HEK293 (cell line): ENCODE measurements at regions not wholly inside any gene's neighbourhood (a gene's known extent, or its start where the extent isn't known, plus 50 kb on each side); places are given as distances from the start of the nearest gene placed in this dataset.

Source experiments
- CTCF ChIA-PET: fragments of 350-600 bp; formaldehyde crosslinking; extraction: SDS; loops from one replicate; lab custom pipeline; 2021; ENCODE audit warnings: antibody characterized with exemption; lab: Yijun Ruan, JAX
- POLR2A ChIA-PET: fragments of 300-600 bp; formaldehyde crosslinking; extraction: SDS; loops from one replicate; lab custom pipeline; 2020; ENCODE audit warnings: antibody characterized with exemption, inconsistent platforms; lab: Yijun Ruan, JAX
- H3K27ac ChIP-seq: fragments of 200-500 bp; sonication (Bioruptor generic); 2 replicates; pipeline ENCODE4 v1.5.1; 2014; ENCODE audit warnings: low read depth, low read length, control low read depth, inconsistent platforms; ENCODE audit errors: extremely low read depth
- H3K36me3 ChIP-seq, 2 experiments: fragments of 200-500 bp in 1 of 2; sonication (Bioruptor generic) in 1 of 2; 1 replicate in 1 of 2; 2 replicates in 1 of 2; pipeline ENCODE4 v1.5.1; 2014 to 2017; ENCODE audit warnings: inconsistent platforms in 2 of 2, low read length in 2 of 2; ENCODE audit not compliant: control insufficient read depth in 2 of 2, insufficient read depth in 1 of 2
- H3K4me1 ChIP-seq: fragments of 200-500 bp; sonication (Bioruptor generic); 2 replicates; pipeline ENCODE4 v1.5.1; 2014; ENCODE audit warnings: mild to moderate bottlenecking, low read length, inconsistent platforms; ENCODE audit not compliant: control insufficient read depth, insufficient read depth
- H3K4me3 ChIP-seq: 2 replicates; pipeline ENCODE4 v1.5.1; 2011; ENCODE audit warnings: low read depth, mild to moderate bottlenecking, control low read depth, low read length, moderate library complexity
- H3K9me3 ChIP-seq: fragments of 200-500 bp; sonication (Bioruptor generic); 2 replicates; pipeline ENCODE4 v1.5.1; 2014; ENCODE audit warnings: low read depth, low read length, inconsistent platforms; ENCODE audit not compliant: control insufficient read depth, insufficient read depth
- EGR2 ChIP-seq: fragments of 450-650 bp; formaldehyde crosslinking; IDR thresholded peaks from 2 replicates; pipeline ENCODE4 v1.5.1; 2016; ENCODE audit warnings: low read depth, missing biosample characterization, missing genetic modification characterization
- GLIS2 ChIP-seq: fragments of 450-650 bp; formaldehyde crosslinking; IDR thresholded peaks from 2 replicates; pipeline ENCODE4 v1.5.1; 2016; ENCODE audit warnings: missing biosample characterization, missing genetic modification characterization
- KLF1 ChIP-seq: fragments of 450-650 bp; formaldehyde crosslinking; IDR thresholded peaks from 2 replicates; pipeline ENCODE4 v1.5.1; 2016; ENCODE audit warnings: missing biosample characterization, missing genetic modification characterization
- KLF10 ChIP-seq: fragments of 450-650 bp; IDR thresholded peaks from 2 replicates; pipeline ENCODE4 v1.5.1; 2018; ENCODE audit warnings: missing biosample characterization, mild to moderate bottlenecking, missing genetic modification characterization
- KLF8 ChIP-seq: fragments of 450-650 bp; formaldehyde crosslinking; IDR thresholded peaks from 2 replicates; pipeline ENCODE4 v1.5.1; 2016; ENCODE audit warnings: missing biosample characterization, missing genetic modification characterization
- PRDM1 ChIP-seq: fragments of 450-650 bp; formaldehyde crosslinking; IDR thresholded peaks from 2 replicates; pipeline ENCODE4; 2016; ENCODE audit warnings: missing biosample characterization, missing genetic modification characterization
- ZBTB1 ChIP-seq: fragments of 450-650 bp; formaldehyde crosslinking; IDR thresholded peaks from 2 replicates; pipeline ENCODE4 v1.5.1; 2016; ENCODE audit warnings: missing biosample characterization, missing genetic modification characterization
- ZBTB17 ChIP-seq: fragments of 450-650 bp; formaldehyde crosslinking; IDR thresholded peaks from 2 replicates; pipeline ENCODE4 v1.5.1; 2016; ENCODE audit warnings: missing biosample characterization, missing genetic modification characterization
- ZBTB21 ChIP-seq: fragments of 450-650 bp; formaldehyde crosslinking; IDR thresholded peaks from 2 replicates; pipeline ENCODE4 v1.5.1; 2017; ENCODE audit warnings: missing biosample characterization, missing genetic modification characterization
- ZFP69B ChIP-seq: fragments of 450-650 bp; formaldehyde crosslinking; IDR thresholded peaks from 2 replicates; pipeline ENCODE4 v1.5.1; 2016; ENCODE audit warnings: missing biosample characterization, missing genetic modification characterization
- ZNF16 ChIP-seq: fragments of 450-650 bp; formaldehyde crosslinking; IDR thresholded peaks from 2 replicates; pipeline ENCODE4 v1.5.1; 2016; ENCODE audit warnings: low read depth, missing biosample characterization, missing genetic modification characterization
- ZNF521 ChIP-seq: fragments of 450-650 bp; formaldehyde crosslinking; IDR thresholded peaks from 2 replicates; pipeline ENCODE4 v1.5.1; 2017; ENCODE audit warnings: missing biosample characterization, mild to moderate bottlenecking, missing genetic modification characterization
- ZNF544 ChIP-seq: fragments of 450-650 bp; formaldehyde crosslinking; IDR thresholded peaks from 2 replicates; pipeline ENCODE4 v1.5.0; 2017; ENCODE audit warnings: missing biosample characterization, missing genetic modification characterization
- ZNF600 ChIP-seq: fragments of 450-650 bp; formaldehyde crosslinking; IDR thresholded peaks from 2 replicates; pipeline ENCODE4 v1.5.1; 2016; ENCODE audit warnings: missing biosample characterization, missing genetic modification characterization
- ZNF660 ChIP-seq: fragments of 450-650 bp; IDR thresholded peaks from 2 replicates; pipeline ENCODE4 v1.5.1; 2018; ENCODE audit warnings: missing biosample characterization, mild to moderate bottlenecking, missing genetic modification characterization
- ZNF785 ChIP-seq: fragments of 450-650 bp; formaldehyde crosslinking; IDR thresholded peaks from 2 replicates; pipeline ENCODE4 v1.5.1; 2016; ENCODE audit warnings: missing biosample characterization, missing genetic modification characterization
- TF ChIP-seq, protein P1 (sequence below): fragments of 450-650 bp; formaldehyde crosslinking; IDR thresholded peaks from 2 replicates; pipeline ENCODE4 v1.5.1; 2016; ENCODE audit warnings: missing biosample characterization, missing genetic modification characterization, borderline replicate concordance
- TF ChIP-seq, protein P2 (sequence below): fragments of 450-650 bp; formaldehyde crosslinking; IDR thresholded peaks from 2 replicates; pipeline ENCODE4 v1.5.1; 2016; ENCODE audit warnings: missing biosample characterization, missing genetic modification characterization
- TF ChIP-seq, protein P3 (sequence below): fragments of 450-650 bp; formaldehyde crosslinking; IDR thresholded peaks from 2 replicates; pipeline ENCODE4 v1.5.1; 2016; ENCODE audit warnings: missing biosample characterization, missing genetic modification characterization, borderline replicate concordance
- TF ChIP-seq, protein P4 (sequence below): fragments of 450-650 bp; formaldehyde crosslinking; IDR thresholded peaks from 2 replicates; pipeline ENCODE4 v1.5.1; 2017; ENCODE audit warnings: missing biosample characterization, missing genetic modification characterization

DNA sequence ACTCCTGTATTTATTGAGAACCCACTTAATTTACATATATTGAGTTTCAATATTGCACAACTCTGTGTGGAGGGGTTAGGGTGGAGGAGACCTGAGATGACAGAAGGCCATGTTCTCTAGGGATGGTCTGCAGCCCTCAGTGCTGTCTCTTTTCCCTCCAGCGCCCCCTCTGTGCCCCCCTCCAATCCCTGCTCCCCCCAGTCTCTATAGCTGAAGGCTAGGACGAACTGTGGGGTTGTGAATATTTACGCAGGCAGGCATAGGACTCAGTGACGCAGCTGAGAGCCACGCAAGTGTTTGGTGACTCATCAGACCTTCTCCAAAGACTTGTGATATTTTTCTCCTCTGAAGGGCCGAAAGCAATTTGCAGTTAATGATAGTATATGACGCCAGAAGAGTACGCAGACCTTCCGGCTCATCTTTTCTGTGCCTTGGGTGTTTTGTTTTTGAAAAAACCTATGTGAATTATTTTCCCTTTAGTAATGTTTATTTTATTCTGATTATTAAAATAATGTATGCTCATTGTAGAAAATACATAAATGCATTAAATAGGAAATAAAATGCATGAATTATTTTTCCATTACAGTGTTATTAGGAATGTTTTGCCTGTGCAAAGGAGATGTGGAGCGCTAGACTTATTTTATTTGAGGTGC lies 85.3 kb downstream of the SLC25A47 start (continued):
- TF ChIP-seq EGR2 (tag by site-specific recombination) = no peak
- TF ChIP-seq, protein P1, sequence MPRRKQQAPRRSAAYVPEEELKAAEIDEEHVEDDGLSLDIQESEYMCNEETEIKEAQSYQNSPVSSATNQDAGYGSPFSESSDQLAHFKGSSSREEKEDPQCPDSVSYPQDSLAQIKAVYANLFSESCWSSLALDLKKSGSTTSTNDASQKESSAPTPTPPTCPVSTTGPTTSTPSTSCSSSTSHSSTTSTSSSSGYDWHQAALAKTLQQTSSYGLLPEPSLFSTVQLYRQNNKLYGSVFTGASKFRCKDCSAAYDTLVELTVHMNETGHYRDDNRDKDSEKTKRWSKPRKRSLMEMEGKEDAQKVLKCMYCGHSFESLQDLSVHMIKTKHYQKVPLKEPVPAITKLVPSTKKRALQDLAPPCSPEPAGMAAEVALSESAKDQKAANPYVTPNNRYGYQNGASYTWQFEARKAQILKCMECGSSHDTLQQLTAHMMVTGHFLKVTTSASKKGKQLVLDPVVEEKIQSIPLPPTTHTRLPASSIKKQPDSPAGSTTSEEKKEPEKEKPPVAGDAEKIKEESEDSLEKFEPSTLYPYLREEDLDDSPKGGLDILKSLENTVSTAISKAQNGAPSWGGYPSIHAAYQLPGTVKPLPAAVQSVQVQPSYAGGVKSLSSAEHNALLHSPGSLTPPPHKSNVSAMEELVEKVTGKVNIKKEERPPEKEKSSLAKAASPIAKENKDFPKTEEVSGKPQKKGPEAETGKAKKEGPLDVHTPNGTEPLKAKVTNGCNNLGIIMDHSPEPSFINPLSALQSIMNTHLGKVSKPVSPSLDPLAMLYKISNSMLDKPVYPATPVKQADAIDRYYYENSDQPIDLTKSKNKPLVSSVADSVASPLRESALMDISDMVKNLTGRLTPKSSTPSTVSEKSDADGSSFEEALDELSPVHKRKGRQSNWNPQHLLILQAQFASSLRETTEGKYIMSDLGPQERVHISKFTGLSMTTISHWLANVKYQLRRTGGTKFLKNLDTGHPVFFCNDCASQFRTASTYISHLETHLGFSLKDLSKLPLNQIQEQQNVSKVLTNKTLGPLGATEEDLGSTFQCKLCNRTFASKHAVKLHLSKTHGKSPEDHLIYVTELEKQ (tag by site-specific recombination) = 0 out of 2 replicates have a peak, but pooled peaks have one; percentile 59
- 0 out of 2 replicates have a peak, but pooled peaks have one; percentile 19 for TF ChIP-seq GLIS2
- TF ChIP-seq PRDM1 (tag by site-specific recombination) = peak; percentile 83
- TF ChIP-seq ZBTB21 = peak; percentile 96
- TF ChIP-seq ZBTB17 (tag by site-specific recombination) = peak; percentile 23; the same call in 1 of the 2 replicates
- peak; percentile 39; the same call in 1 of the 2 replicates for TF ChIP-seq ZNF660
- TF ChIP-seq, protein P2, sequence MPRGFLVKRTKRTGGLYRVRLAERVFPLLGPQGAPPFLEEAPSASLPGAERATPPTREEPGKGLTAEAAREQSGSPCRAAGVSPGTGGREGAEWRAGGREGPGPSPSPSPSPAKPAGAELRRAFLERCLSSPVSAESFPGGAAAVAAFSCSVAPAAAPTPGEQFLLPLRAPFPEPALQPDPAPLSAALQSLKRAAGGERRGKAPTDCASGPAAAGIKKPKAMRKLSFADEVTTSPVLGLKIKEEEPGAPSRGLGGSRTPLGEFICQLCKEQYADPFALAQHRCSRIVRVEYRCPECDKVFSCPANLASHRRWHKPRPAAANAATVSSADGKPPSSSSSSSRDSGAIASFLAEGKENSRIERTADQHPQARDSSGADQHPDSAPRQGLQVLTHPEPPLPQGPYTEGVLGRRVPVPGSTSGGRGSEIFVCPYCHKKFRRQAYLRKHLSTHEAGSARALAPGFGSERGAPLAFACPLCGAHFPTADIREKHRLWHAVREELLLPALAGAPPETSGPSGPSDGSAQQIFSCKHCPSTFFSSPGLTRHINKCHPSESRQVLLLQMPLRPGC (tag by site-specific recombination) = peak; percentile 79
- TF ChIP-seq, protein P3, sequence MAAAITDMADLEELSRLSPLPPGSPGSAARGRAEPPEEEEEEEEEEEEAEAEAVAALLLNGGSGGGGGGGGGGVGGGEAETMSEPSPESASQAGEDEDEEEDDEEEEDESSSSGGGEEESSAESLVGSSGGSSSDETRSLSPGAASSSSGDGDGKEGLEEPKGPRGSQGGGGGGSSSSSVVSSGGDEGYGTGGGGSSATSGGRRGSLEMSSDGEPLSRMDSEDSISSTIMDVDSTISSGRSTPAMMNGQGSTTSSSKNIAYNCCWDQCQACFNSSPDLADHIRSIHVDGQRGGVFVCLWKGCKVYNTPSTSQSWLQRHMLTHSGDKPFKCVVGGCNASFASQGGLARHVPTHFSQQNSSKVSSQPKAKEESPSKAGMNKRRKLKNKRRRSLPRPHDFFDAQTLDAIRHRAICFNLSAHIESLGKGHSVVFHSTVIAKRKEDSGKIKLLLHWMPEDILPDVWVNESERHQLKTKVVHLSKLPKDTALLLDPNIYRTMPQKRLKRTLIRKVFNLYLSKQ (tag by site-specific recombination) = no peak
- TF ChIP-seq ZNF544 (tag by site-specific recombination) = no peak
- TF ChIP-seq KLF10 (tag by site-specific recombination) = peak; percentile 41; the same call in 1 of the 2 replicates
- no peak for TF ChIP-seq ZNF785 (tag by site-specific recombination)
- TF ChIP-seq ZNF600 (tag by site-specific recombination) = peak; percentile 44; the same call in 1 of the 2 replicates
- peak; percentile 20; the same call in 1 of the 2 replicates for TF ChIP-seq ZFP69B
- 0 out of 2 replicates have a peak, but pooled peaks have one; percentile 45 for TF ChIP-seq KLF8
- TF ChIP-seq ZNF521 = no peak
- no peak for TF ChIP-seq KLF1
- TF ChIP-seq, protein P4, sequence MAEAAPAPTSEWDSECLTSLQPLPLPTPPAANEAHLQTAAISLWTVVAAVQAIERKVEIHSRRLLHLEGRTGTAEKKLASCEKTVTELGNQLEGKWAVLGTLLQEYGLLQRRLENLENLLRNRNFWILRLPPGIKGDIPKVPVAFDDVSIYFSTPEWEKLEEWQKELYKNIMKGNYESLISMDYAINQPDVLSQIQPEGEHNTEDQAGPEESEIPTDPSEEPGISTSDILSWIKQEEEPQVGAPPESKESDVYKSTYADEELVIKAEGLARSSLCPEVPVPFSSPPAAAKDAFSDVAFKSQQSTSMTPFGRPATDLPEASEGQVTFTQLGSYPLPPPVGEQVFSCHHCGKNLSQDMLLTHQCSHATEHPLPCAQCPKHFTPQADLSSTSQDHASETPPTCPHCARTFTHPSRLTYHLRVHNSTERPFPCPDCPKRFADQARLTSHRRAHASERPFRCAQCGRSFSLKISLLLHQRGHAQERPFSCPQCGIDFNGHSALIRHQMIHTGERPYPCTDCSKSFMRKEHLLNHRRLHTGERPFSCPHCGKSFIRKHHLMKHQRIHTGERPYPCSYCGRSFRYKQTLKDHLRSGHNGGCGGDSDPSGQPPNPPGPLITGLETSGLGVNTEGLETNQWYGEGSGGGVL = peak; percentile 71

DNA sequence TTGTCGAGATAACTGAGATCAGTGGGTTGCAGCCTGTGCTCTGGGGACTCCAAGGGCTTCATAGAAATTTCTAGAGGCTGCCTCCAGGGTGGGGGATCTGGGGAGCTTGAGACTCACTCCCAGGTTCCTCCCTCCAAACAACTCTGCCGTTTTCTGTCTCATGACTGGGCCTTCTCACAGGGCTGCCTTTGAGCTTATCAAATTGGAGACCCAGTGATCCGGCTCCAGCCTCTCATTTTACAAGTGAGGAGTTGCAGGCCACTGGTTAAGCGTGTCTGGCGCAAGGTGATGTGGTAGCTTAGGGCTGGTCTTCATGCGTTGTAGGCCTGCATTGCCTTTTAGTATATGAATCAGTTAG lies 85.8 kb downstream of the SLC25A47 start:
- ChIA-PET POLR2A (interaction anchor here (0.6 to 0.8 kb wide), 2 partner anchors 24 to 822 kb away, joined by 3 to 5 read pairs; no protein-coding TSS in a partner anchor), CTCF (interaction anchor here (0.7 to 1.9 kb wide), 3 partner anchors 24 to 244 kb away, joined by 3 to 17 read pairs (median 4); no protein-coding TSS in a partner anchor)
- Histone ChIP-seq H3K27ac (no peak overlapping the region), H3K36me3 (no peaks in the 10 kb centered on the region), H3K9me3 (no peaks in the 10 kb centered on the region), H3K4me1 (0 out of 2 replicates have a peak, but pooled peaks cover 5% of the 10 kb centered on the region), H3K4me3 (no peak overlapping the region)
- TF ChIP-seq ZBTB1 (tag by site-specific recombination) (no peak), ZNF16 (no peak)
